H1 (cell line): ENCODE measurements at regions not wholly inside any gene's neighbourhood (a gene's known extent, or its start where the extent isn't known, plus 50 kb on each side); places are given as distances from the start of the nearest gene placed in this dataset.

Experiments
- CTCF ChIP-seq, 3 experiments: IDR thresholded peaks; 1 replicate in 2 of 3; 2 replicates in 1 of 3; pipeline versions ENCODE4 v1.5.1 to v1.6.1; 2011; ENCODE audit warnings: low read length in 3 of 3, mild to moderate bottlenecking in 3 of 3, inconsistent platforms in 2 of 3, low read depth in 1 of 3, moderate library complexity in 1 of 3; ENCODE audit not compliant: insufficient read depth in 1 of 3; ENCODE audit errors: control extremely low read depth in 1 of 3
- POLR2A ChIP-seq, 2 experiments: IDR thresholded peaks; 1 replicate in 1 of 2; 2 replicates in 1 of 2; pipeline ENCODE4 v1.6.1; 2011; ENCODE audit warnings: low read depth in 2 of 2, low read length in 2 of 2, mild to moderate bottlenecking in 2 of 2; ENCODE audit errors: control extremely low read depth in 1 of 2
- POLR2AphosphoS5 ChIP-seq: IDR thresholded peaks from 2 replicates; pipeline ENCODE4 v1.6.1; 2011; ENCODE audit warnings: low read depth, low read length

DNA sequence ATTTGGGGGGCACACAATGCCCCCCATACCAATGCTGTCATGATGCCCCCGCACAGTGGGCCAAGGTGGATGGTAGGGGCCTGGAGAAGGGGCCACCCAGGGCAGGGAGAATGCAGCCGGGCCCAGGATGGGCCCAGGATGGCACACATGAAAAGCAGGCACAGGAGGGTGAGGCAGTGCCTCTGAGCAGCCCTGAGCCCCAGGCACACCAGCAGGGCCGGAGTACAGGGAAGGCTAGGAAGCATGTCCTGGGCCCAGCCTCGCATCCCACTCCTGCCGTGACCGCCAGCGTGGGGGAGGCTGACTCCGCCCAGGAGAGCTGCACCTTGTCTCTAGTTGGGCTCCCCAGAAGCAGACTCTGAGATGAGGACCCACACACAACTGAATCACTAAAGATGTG lies 59.3 kb upstream of the TMEM72 start:
- TF ChIP-seq POLR2A (IDR thresholded peaks at IDR 0.05; ENCODE audit: control extremely low read depth in 1 of 2, low read depth in 2 of 2, low read length in 2 of 2) (no peak), POLR2AphosphoS5 (no peak), CTCF (IDR thresholded peaks at IDR 0.05; ENCODE audit: control extremely low read depth in 1 of 3, insufficient read depth in 1 of 3, low read depth in 1 of 3, low read length in 3 of 3) (no peak)
